ENCODE measurements at regions not wholly inside any gene's neighbourhood (a gene's known extent, or its start where the extent isn't known, plus 50 kb on each side); places are given as distances from the start of the nearest gene placed in this dataset.

- TF ChIP-seq EP300 (conservative IDR thresholded peaks at IDR 0.05; ENCODE audit: poor library complexity, severe bottlenecking), result no peak
- no peak for TF ChIP-seq REST (IDR thresholded peaks at IDR 0.05; ENCODE audit: borderline replicate concordance)
- no peak for TF ChIP-seq CTCF (IDR thresholded peaks at IDR 0.05; ENCODE audit: poor library complexity, severe bottlenecking)
- TF ChIP-seq POLR2AphosphoS5 (IDR thresholded peaks at IDR 0.05), result no peak
- TF ChIP-seq TAF1 (IDR thresholded peaks at IDR 0.05; ENCODE audit: low read depth), result no peak
- no peak for TF ChIP-seq EZH2 (IDR thresholded peaks at IDR 0.05; ENCODE audit: borderline replicate concordance, insufficient read depth, low read length, poor library complexity, severe bottlenecking)
- no peak for TF ChIP-seq RAD21 (conservative IDR thresholded peaks at IDR 0.05)
These were observed 196.0 kb downstream of the MED10 start for GRCh38 chr5:6182271-6182815.

Data from neural cell (in vitro differentiated cells).